OCI-LY7 (cell line): ENCODE measurements at regions not wholly inside any gene's neighbourhood (a gene's known extent, or its start where the extent isn't known, plus 50 kb on each side); places are given as distances from the start of the nearest gene placed in this dataset.

Source experiments
- BruUV-seq: library from RNA; stranded (reverse); fragments of 400-500 nt; replicated peaks from 2 replicates; lab custom pipeline; 2021; lab: Mats Ljungman, UMichigan
- CTCF ChIA-PET: fragments of 300-600 bp; sonication (Branson Sonifier 250); formaldehyde crosslinking; loops from one replicate; lab custom pipeline; 2022; ENCODE audit warnings: antibody characterized with exemption; ENCODE audit not compliant: unreplicated experiment; lab: Charles Lee
- POLR2A ChIA-PET: fragments of 300-600 bp; sonication (Branson Sonifier 250); formaldehyde crosslinking; loops from one replicate; lab custom pipeline; 2022; ENCODE audit warnings: antibody characterized with exemption; lab: Charles Lee
- DNase-seq: peaks from one replicate; pipeline ENCODE4 v3.0.0-alpha.2; 2015; ENCODE audit warnings: low spot score
- H2AFZ ChIP-seq: fragments of 200-600 bp; sonication (generic), shearing (Covaris generic); 2 replicates; pipeline ENCODE4 v1.6.1; 2014; ENCODE audit warnings: mild to moderate bottlenecking, antibody characterized with exemption, low read length, moderate library complexity
- H3K27ac ChIP-seq: fragments of 200-600 bp; sonication (generic); 2 replicates; pipeline ENCODE4 v1.5.1; 2014; ENCODE audit warnings: mixed run types, low read depth, mild to moderate bottlenecking, moderate library complexity, low read length, inconsistent platforms; ENCODE audit not compliant: poor library complexity, severe bottlenecking
- H3K36me3 ChIP-seq: fragments of 200-600 bp; sonication (generic); 2 replicates; pipeline ENCODE4 v1.6.1; 2014; ENCODE audit warnings: mild to moderate bottlenecking, antibody characterized with exemption, low read length, moderate library complexity, mixed read lengths; ENCODE audit not compliant: insufficient read depth
- H3K4me1 ChIP-seq: fragments of 200-600 bp; sonication (generic); 2 replicates; pipeline ENCODE4 v1.5.1; 2014; ENCODE audit warnings: mild to moderate bottlenecking, low read length; ENCODE audit not compliant: insufficient read depth, poor library complexity, severe bottlenecking
- H3K4me2 ChIP-seq: fragments of 200-600 bp; sonication (generic); 2 replicates; pipeline ENCODE4 v1.6.1; 2014; ENCODE audit warnings: mild to moderate bottlenecking, low read length
- H3K4me3 ChIP-seq: fragments of 200-600 bp; sonication (generic); 2 replicates; pipeline ENCODE4 v1.5.1; 2014; ENCODE audit warnings: mild to moderate bottlenecking, low read depth, low read length; ENCODE audit not compliant: poor library complexity, severe bottlenecking
- H3K79me2 ChIP-seq: fragments of 200-600 bp; sonication (generic); 2 replicates; pipeline ENCODE4 v1.6.1; 2016; ENCODE audit warnings: low read depth, mild to moderate bottlenecking, low read length, moderate library complexity, mixed read lengths; ENCODE audit not compliant: insufficient read depth
- H3K9me2 ChIP-seq: fragments of 200-600 bp; sonication (generic); 2 replicates; pipeline ENCODE4 v1.6.1; 2016; ENCODE audit warnings: mild to moderate bottlenecking, low read length, mixed read lengths; ENCODE audit not compliant: insufficient read depth
- H3K9me3 ChIP-seq: fragments of 200-600 bp; sonication (generic); 2 replicates; pipeline ENCODE4 v1.6.1; 2014; ENCODE audit warnings: mild to moderate bottlenecking, mixed run types, low read length, mixed read lengths
- H4K20me1 ChIP-seq: fragments of 200-600 bp; sonication (generic); 2 replicates; pipeline ENCODE4 v1.6.1; 2014; ENCODE audit warnings: mild to moderate bottlenecking, antibody characterized with exemption, low read length, moderate library complexity, mixed read lengths; ENCODE audit not compliant: insufficient read depth
- EZH2phosphoT487 ChIP-seq: fragments of 200-600 bp; sonication (generic); IDR thresholded peaks from 2 replicates; pipeline ENCODE4 v1.6.1; 2018; ENCODE audit warnings: low read depth, borderline replicate concordance, mild to moderate bottlenecking, mixed run types, antibody characterized with exemption, low read length, moderate library complexity, mixed read lengths
- intact Hi-C: fragments of 100-400 bp; cut with micrococcal nuclease; formaldehyde crosslinking; loops from one replicate; pipeline ENCODE4 v1.10.0; 2022; ENCODE audit not compliant: unreplicated experiment
- TF ChIP-seq, protein P1 (sequence below): fragments of 200-600 bp; sonication (generic); conservative IDR thresholded peaks from 2 replicates; pipeline ENCODE4 v1.5.1; 2014; ENCODE audit warnings: mild to moderate bottlenecking, antibody characterized with exemption, low read length, moderate library complexity, mixed read lengths

GRCh38 chr2:439556-440402 is 151.9 kb upstream of the ALKAL2 start:
- POLR2A ChIA-PET, result interaction anchor here (0.8 kb wide), 1 partner anchor 10 kb away, joined by 3 read pairs; no protein-coding TSS in a partner anchor
- no TSS peak for BruUV-seq
- Histone ChIP-seq H3K9me2 (no peaks in the 10 kb centered on the region), H3K4me2 (no peak overlapping the region), H3K36me3 (no peaks in the 10 kb centered on the region), H4K20me1 (no peaks in the 10 kb centered on the region), H2AFZ (no peak overlapping the region), H3K4me3 (no peak overlapping the region), H3K27ac (no peak overlapping the region), H3K79me2 (no peaks in the 10 kb centered on the region), H3K4me1 (no peaks in the 10 kb centered on the region), H3K9me3 (no peaks in the 10 kb centered on the region)
- intact Hi-C loops, result loop anchor here (10.0 kb wide), 1 partner anchor 175 kb away; the partner anchor contains the start of genes ACP1 and SH3YL1
- DNase-seq, result no peak
- CTCF ChIA-PET, result no interaction called here
- TF ChIP-seq, protein P1, sequence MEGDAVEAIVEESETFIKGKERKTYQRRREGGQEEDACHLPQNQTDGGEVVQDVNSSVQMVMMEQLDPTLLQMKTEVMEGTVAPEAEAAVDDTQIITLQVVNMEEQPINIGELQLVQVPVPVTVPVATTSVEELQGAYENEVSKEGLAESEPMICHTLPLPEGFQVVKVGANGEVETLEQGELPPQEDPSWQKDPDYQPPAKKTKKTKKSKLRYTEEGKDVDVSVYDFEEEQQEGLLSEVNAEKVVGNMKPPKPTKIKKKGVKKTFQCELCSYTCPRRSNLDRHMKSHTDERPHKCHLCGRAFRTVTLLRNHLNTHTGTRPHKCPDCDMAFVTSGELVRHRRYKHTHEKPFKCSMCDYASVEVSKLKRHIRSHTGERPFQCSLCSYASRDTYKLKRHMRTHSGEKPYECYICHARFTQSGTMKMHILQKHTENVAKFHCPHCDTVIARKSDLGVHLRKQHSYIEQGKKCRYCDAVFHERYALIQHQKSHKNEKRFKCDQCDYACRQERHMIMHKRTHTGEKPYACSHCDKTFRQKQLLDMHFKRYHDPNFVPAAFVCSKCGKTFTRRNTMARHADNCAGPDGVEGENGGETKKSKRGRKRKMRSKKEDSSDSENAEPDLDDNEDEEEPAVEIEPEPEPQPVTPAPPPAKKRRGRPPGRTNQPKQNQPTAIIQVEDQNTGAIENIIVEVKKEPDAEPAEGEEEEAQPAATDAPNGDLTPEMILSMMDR, result no peak
- TF ChIP-seq EZH2phosphoT487, result no peak

DNA sequence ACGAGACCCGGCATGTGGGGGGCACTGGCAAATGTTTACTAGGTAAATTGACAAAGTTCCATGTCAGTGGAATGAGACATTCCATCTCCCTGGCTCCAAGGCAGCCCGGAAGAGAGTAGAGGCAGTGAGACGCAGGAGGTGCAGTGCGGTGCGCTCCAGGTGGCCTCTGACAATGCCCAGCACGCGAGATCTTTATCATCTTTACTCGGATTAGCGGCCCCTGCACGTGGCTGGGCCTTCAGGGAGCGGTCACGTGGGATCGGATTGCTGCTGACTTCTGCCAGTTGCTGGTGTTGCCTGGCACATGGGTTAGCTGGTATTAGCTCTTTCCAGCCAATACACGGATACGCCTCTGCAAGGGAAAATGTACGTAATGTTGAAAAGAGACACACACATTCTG is 151.2 kb upstream of the ALKAL2 start:
- DNase-seq, result no peak
- no peak overlapping the region for H3K27ac ChIP-seq

More for the DNA sequence above, 151.2 kb upstream of the ALKAL2 start:
- no TSS peak for BruUV-seq
- ChIA-PET CTCF (no interaction called here), POLR2A (no interaction called here)
- TF ChIP-seq EZH2phosphoT487, result no peak
- TF ChIP-seq, protein P1, result no peak
- H2AFZ ChIP-seq, result no peak overlapping the region
- H3K36me3 ChIP-seq, result no peaks in the 10 kb centered on the region
- H4K20me1 ChIP-seq, result no peaks in the 10 kb centered on the region
- H3K4me3 ChIP-seq, result no peak overlapping the region
- H3K9me2 ChIP-seq, result no peaks in the 10 kb centered on the region
- H3K4me2 ChIP-seq, result no peak overlapping the region
- intact Hi-C loops, result loop anchor here (10.0 kb wide), 1 partner anchor 174 kb away; the partner anchor contains the start of genes ACP1 and SH3YL1
- no peaks in the 10 kb centered on the region for H3K9me3 ChIP-seq
- no peaks in the 10 kb centered on the region for H3K79me2 ChIP-seq
- no peaks in the 10 kb centered on the region for H3K4me1 ChIP-seq
